ENCODE measurements at regions not wholly inside any gene's neighbourhood (a gene's known extent, or its start where the extent isn't known, plus 50 kb on each side); places are given as distances from the start of the nearest gene placed in this dataset.

GRCh38 chr2:156891609-156892008, 365.9 kb upstream of the GALNT5 start:
- H3K9ac ChIP-seq (ENCODE audit: low read length) = no peak overlapping the region
- H4K20me1 ChIP-seq (ENCODE audit: insufficient read depth) = no peaks in the 10 kb centered on the region
- no peaks in the 10 kb centered on the region for H3K27me3 ChIP-seq (ENCODE audit: insufficient read depth, low read depth, low read length)
- H3K27ac ChIP-seq (ENCODE audit: low read length) = no peak overlapping the region
- H3K36me3 ChIP-seq (ENCODE audit: insufficient read depth, low read length) = no peaks in the 10 kb centered on the region
- no peak overlapping the region for H2AFZ ChIP-seq (ENCODE audit: low read depth, low read length)
- H3F3A ChIP-seq (ENCODE audit: insufficient read depth, low read length, poor library complexity, severe bottlenecking) = peaks cover 12% of the 10 kb centered on the region
- H3K79me2 ChIP-seq (replicated peaks; ENCODE audit: insufficient read depth, low read length) = no peaks in the 10 kb centered on the region
- no peaks in the 10 kb centered on the region for H3K9me3 ChIP-seq (ENCODE audit: low read length)
- no peak overlapping the region for H3K4me3 ChIP-seq (ENCODE audit: low read length)
- no peak overlapping the region for H3K4me2 ChIP-seq (ENCODE audit: low read length)
- TF ChIP-seq CTCF (IDR thresholded peaks at IDR 0.05; ENCODE audit: poor library complexity, severe bottlenecking) (no peak), POLR2AphosphoS5 (IDR thresholded peaks at IDR 0.05) (no peak), RAD21 (conservative IDR thresholded peaks at IDR 0.05) (no peak), EZH2 (IDR thresholded peaks at IDR 0.05; ENCODE audit: borderline replicate concordance, insufficient read depth, low read length, poor library complexity, severe bottlenecking) (no peak), SMC3 (conservative IDR thresholded peaks at IDR 0.05; ENCODE audit: poor library complexity) (no peak), EP300 (conservative IDR thresholded peaks at IDR 0.05; ENCODE audit: poor library complexity, severe bottlenecking) (no peak), MXI1 (conservative IDR thresholded peaks at IDR 0.05; ENCODE audit: poor library complexity, severe bottlenecking) (no peak), REST (IDR thresholded peaks at IDR 0.05; ENCODE audit: borderline replicate concordance) (no peak), TAF1 (IDR thresholded peaks at IDR 0.05; ENCODE audit: low read depth) (no peak)
- H3K9me2 ChIP-seq (ENCODE audit: insufficient read depth, low read length) = no peaks in the 10 kb centered on the region

- Histone ChIP-seq H3K4me2 (ENCODE audit: low read length) (peak overlapping the region; percentile 50), H3K9me3 (ENCODE audit: low read length) (no peaks in the 10 kb centered on the region), H3F3A (ENCODE audit: insufficient read depth, low read length, poor library complexity, severe bottlenecking) (peaks cover 12% of the 10 kb centered on the region), H3K9me2 (ENCODE audit: insufficient read depth, low read length) (no peaks in the 10 kb centered on the region), H3K4me3 (ENCODE audit: low read length) (peak overlapping the region; percentile 59), H3K27ac (ENCODE audit: low read length) (peak overlapping the region; percentile 29), H3K79me2 (replicated peaks; ENCODE audit: insufficient read depth, low read length) (no peaks in the 10 kb centered on the region), H3K27me3 (ENCODE audit: insufficient read depth, low read depth, low read length) (no peaks in the 10 kb centered on the region), H4K20me1 (ENCODE audit: insufficient read depth) (no peaks in the 10 kb centered on the region), H3K9ac (ENCODE audit: low read length) (peak overlapping the region; percentile 18), H3K36me3 (ENCODE audit: insufficient read depth, low read length) (no peaks in the 10 kb centered on the region), H2AFZ (ENCODE audit: low read depth, low read length) (no peak overlapping the region)
- TF ChIP-seq SMC3 (conservative IDR thresholded peaks at IDR 0.05; ENCODE audit: poor library complexity) (peak; percentile 82), REST (IDR thresholded peaks at IDR 0.05; ENCODE audit: borderline replicate concordance) (no peak), MXI1 (conservative IDR thresholded peaks at IDR 0.05; ENCODE audit: poor library complexity, severe bottlenecking) (no peak), RAD21 (conservative IDR thresholded peaks at IDR 0.05) (peak; percentile 90), CTCF (IDR thresholded peaks at IDR 0.05; ENCODE audit: poor library complexity, severe bottlenecking) (peak; percentile 89), POLR2AphosphoS5 (IDR thresholded peaks at IDR 0.05) (no peak), TAF1 (IDR thresholded peaks at IDR 0.05; ENCODE audit: low read depth) (no peak), EP300 (conservative IDR thresholded peaks at IDR 0.05; ENCODE audit: poor library complexity, severe bottlenecking) (no peak), EZH2 (IDR thresholded peaks at IDR 0.05; ENCODE audit: borderline replicate concordance, insufficient read depth, low read length, poor library complexity, severe bottlenecking) (no peak)
Observed at GRCh38 chr2:156892467-156893281, 364.8 kb upstream of the GALNT5 start.
